Motor neuron (in vitro differentiated cells): ENCODE measurements at regions not wholly inside any gene's neighbourhood (a gene's known extent, or its start where the extent isn't known, plus 50 kb on each side); places are given as distances from the start of the nearest gene placed in this dataset.

Experiments used
- ATAC-seq, 8 experiments: fragments of 200-7000 bp; cut with Tn5 transposase; replicated peaks in 6 of 8; 2 replicates each; pipeline ENCODE4 v1.8.0; 2021; ENCODE audit warnings: mild to moderate bottlenecking in 8 of 8, moderate library complexity in 8 of 8
- H3K27ac ChIP-seq, 2 donors: fragments of 250-450 bp; sonication (Bioruptor Pico); 2 replicates each; pipeline ENCODE4 v1.9.0; 2021; ENCODE audit warnings: antibody characterized with exemption in 2 of 2, mild to moderate bottlenecking in 2 of 2, moderate library complexity in 1 of 2
- H3K4me1 ChIP-seq, 2 donors: fragments of 250-450 bp; sonication (Bioruptor Pico); replicated peaks in 1 of 2; 2 replicates each; pipeline ENCODE4 v1.6.1; 2021; ENCODE audit warnings: antibody characterized with exemption in 2 of 2, mild to moderate bottlenecking in 2 of 2, moderate library complexity in 1 of 2
- H3K4me3 ChIP-seq, 5 donors: fragments of 250-450 bp; sonication (Bioruptor Pico); 2 replicates each; pipeline ENCODE4 v1.9.0; 2021; ENCODE audit warnings: antibody characterized with exemption in 5 of 5, mild to moderate bottlenecking in 5 of 5, moderate library complexity in 4 of 5
- WGBS, 10 experiments: fragments of 450-650 bp; shearing (Covaris generic); methylation state at CpG; one replicate each; pipeline ENCODE4 v1.0.0; 2022; 5-methylcytosine and 5-hydroxymethylcytosine counted together
- in situ Hi-C, 9 experiments: fragments of 400-800 bp; cut with MboI; loops; one replicate each; pipeline ENCODE4 v1.15.0; 2021; ENCODE audit warnings: low sequenced_read_pairs in 9 of 9, low pct_unique_long_range_greater_than_20kb in 2 of 9; ENCODE audit not compliant: unreplicated experiment in 9 of 9

DNA sequence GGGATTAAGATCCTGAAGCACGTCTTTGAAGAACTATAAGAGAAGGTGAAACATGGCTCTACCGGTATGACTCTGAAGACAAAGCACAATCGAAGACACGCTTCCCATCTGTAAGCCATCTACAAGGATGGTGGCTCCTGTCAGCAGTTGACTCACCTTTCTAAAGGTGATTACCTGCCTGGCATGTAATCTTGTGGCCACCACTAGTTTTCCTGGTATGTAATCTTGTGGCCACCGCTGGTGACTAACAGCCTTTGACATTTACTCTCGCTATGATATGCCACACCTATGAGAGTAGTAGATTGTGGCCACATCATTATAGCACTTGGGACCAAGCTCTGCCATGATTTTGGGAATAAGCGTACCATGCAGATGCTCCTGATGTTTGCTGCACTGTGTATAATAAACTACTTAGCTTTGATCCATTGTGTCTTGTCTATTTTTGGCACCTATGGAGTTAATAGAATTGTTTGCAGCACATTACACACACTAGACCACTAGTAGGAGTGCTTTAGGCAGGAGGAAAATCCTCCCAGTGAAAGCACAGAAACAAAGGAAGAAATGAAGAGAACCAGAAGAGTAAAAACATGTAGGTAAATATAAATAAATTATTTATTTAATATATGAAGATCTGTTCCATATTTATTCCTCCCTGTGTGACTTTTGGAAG is 59.8 kb downstream of the VAX1 start:
- in situ Hi-C loops: no loop called here
- WGBS, 10 experiments: 63 to 100% (median 80%) methylated on average over 1 to 5 of the region's 7 CpGs; no CpG with 5 or more reads in 3 of the 10 experiments
- H3K4me1 ChIP-seq: no peaks in the 10 kb centered on the region
- no peak for ATAC-seq
- no peak overlapping the region for H3K27ac ChIP-seq
- no peak overlapping the region for H3K4me3 ChIP-seq

DNA sequence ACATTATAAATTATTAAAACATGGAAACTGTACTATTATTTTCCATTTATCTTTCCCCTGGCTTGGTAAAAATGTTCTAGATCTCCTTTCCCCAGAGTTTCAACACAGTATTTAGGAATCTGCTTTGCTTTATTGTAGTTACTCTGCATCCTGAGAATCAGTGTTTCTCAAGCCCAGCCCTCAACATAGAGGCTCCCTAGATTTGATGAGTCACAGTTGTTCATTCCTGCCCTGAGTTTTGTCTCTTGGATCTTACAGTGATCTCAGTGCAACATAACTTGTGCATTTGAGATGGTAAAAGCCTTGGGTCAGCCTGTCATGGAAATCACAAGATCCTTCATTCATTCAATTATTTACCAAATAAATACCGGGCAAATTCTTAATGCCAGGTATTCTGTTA is 63.0 kb downstream of the VAX1 start:
- 0 to 100% (median 79%) methylated on average over 1 of the region's 1 CpG; no CpG with 5 or more reads in 4 of the 10 experiments for WGBS, 10 experiments
- peak in 4 of 8 experiments; percentile 30 to 98 (median 67) for ATAC-seq
- Histone ChIP-seq H3K27ac (no peak overlapping the region), H3K4me1 (no peaks in the 10 kb centered on the region), H3K4me3 (no peak overlapping the region)
- in situ Hi-C loops: no loop called here

DNA sequence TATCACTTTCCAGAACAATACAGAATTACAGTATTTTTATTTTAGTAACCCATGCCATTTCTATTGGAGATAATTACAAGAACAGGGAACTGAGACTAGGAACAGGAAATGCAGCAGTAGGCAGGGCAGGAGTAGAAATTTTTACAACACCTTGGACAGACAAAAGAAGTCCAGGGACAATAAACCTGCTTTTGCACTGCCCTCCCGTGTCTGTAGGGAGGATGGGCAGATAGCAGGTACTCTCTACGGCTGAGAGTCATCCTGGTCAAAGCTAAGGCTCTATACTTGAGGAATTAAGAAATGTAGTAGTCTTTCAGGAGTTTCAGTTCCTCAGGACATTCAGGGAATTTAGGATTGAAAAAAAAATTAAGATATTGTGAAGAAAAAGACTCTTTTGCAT is 63.4 kb downstream of the VAX1 start:
- Histone ChIP-seq H3K27ac (no peak overlapping the region), H3K4me3 (no peak overlapping the region), H3K4me1 (no peaks in the 10 kb centered on the region)
- 0 to 44% (median 23%) methylated on average over 1 to 2 of the region's 2 CpGs for WGBS, 10 experiments
- peak in 2 of 8 experiments; percentile 38 to 65 for ATAC-seq
- in situ Hi-C loops: no loop called here

DNA sequence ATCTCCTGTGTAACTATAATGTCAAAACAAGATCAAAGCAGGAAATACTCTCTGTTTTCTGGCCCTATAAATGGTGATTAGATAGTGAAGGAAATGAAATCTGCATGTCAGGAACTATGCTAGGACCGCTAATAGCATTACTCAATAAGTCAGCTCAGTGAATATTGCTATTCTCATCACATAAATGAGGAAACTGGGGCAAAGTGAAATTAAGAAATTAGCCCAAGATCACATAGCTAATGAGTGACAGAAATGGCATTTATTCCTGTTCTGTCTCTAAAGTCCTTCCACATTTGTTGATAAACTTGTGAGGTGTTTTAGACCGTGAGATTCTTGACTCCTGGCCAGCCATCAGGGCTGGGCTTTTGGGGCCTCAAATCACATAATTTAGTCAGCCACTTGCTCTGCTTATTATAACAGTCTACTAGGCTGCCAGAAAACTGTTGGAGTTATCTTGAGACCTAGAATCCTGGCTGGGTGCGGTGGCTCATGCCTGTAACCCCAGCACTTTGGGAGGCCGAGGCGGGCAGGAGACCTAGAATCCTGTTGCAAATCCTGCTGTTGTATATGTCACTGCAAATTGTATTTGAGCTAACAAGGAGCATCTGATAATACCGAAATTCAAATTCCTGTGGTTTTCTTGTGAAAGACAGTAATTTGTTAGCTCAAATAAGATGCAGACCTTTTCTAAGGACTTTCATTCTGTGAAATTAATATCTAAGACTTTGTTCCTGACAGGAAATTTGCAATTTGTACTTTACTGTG is 66.5 kb upstream of the SHTN1 start:
- no peak overlapping the region for H3K27ac ChIP-seq
- no peak for ATAC-seq
- in situ Hi-C loops: no loop called here
- 43 to 100% (median 82%) methylated on average over 1 to 6 of the region's 6 CpGs for WGBS, 10 experiments
- no peaks in the 10 kb centered on the region for H3K4me1 ChIP-seq
- no peak overlapping the region for H3K4me3 ChIP-seq
